Choroid plexus epithelial cell (primary cell): ENCODE measurements at regions not wholly inside any gene's neighbourhood (a gene's known extent, or its start where the extent isn't known, plus 50 kb on each side); places are given as distances from the start of the nearest gene placed in this dataset.
"Not testable (repeated sequence)": the region's sequence is repeated elsewhere in the genome, so short reads cannot be mapped to it uniquely, and the experiment has no call there.

Source experiments
- DNase-seq: peaks from one replicate; pipeline ENCODE4 v3.0.0-alpha.2; 2010; ENCODE audit warnings: low read depth
- H3K4me3 ChIP-seq: 2 replicates; pipeline ENCODE4 v1.5.1; 2011; ENCODE audit warnings: low read depth, mild to moderate bottlenecking, control low read depth, low read length, moderate library complexity
- CTCF ChIP-seq: conservative IDR thresholded peaks from 2 replicates; pipeline ENCODE4 v1.5.1; 2011; ENCODE audit warnings: low read depth, mild to moderate bottlenecking, control low read depth, inconsistent platforms, low read length, moderate library complexity

DNA sequence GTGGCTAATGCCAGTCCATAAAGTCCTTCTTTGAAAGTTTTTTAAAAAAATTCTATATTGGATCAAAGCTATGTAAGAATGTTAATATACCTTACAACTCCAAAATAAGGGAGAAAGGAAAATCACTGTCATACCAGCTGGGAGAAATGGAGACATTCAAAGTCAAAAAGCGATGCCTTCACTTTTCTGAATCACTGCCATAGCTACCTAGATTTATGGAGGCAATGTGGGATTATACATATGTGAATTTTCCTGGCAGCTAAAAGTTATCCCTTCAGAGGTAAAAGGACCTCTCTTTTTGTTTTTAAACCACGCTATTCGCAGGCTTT, 59.6 kb upstream of the PDE3B start:
- H3K4me3 ChIP-seq: no peak overlapping the region

GRCh38 chr11:14584595-14584994, 59.0 kb upstream of the PDE3B start:
- DNase-seq: no peak
- TF ChIP-seq CTCF: no peak
- no peak overlapping the region for H3K4me3 ChIP-seq

More for the DNA sequence above, 59.6 kb upstream of the PDE3B start:
- no peak for TF ChIP-seq CTCF
- DNase-seq: no peak

DNA sequence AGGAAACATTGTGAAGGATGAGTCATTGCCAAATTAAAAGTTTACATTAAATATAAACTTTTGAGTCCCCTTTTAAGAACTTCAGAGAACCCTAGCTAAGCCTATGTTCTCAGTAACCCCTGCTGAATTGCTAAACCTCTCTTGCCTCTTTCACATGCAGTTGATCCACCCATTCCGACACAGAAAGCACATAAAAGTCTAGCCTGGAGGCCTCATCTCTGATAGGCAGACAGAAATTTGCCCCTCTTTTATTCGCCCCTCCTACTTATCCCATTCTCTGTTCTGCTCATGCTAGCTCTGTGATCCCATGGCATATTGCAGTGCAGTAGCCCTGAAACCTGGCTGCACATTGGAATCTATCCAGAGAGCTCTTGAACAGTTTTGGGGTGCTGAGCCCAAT, 58.2 kb upstream of the PDE3B start:
- TF ChIP-seq CTCF: no peak
- DNase-seq: no peak
- no peak overlapping the region for H3K4me3 ChIP-seq

GRCh38 chr11:14587258-14587657, 56.3 kb upstream of the PDE3B start:
- no peak for TF ChIP-seq CTCF
- no peak for DNase-seq
- H3K4me3 ChIP-seq: no peak overlapping the region

- DNase-seq: no peak
- TF ChIP-seq CTCF: no peak
- H3K4me3 ChIP-seq: no peak overlapping the region
Measured at GRCh38 chr11:14588681-14589080, 54.9 kb upstream of the PDE3B start.

- DNase-seq: no peak
- no peak overlapping the region for H3K4me3 ChIP-seq
- TF ChIP-seq CTCF: no peak
Measured at GRCh38 chr11:14589421-14589820, 54.2 kb upstream of the PDE3B start.

GRCh38 chr11:14591046-14591445, 52.6 kb upstream of the PDE3B start:
- not testable (repeated sequence) for H3K4me3 ChIP-seq, DNase-seq

- H3K4me3 ChIP-seq: no peak overlapping the region
- no peak for DNase-seq
- TF ChIP-seq CTCF: no peak
Measured at GRCh38 chr11:14593671-14594070, 49.9 kb upstream of the PDE3B start.
